Fibroblast of lung (primary cell): ENCODE measurements at regions not wholly inside any gene's neighbourhood (a gene's known extent, or its start where the extent isn't known, plus 50 kb on each side); places are given as distances from the start of the nearest gene placed in this dataset.

Experiments used
- DNase-seq, 2 donors: peaks; one replicate each; pipeline versions ENCODE4 v3.0.0 to v3.0.0-alpha.2; 2010; ENCODE audit warnings: low read depth in 2 of 2
- H2AFZ ChIP-seq: 2 replicates; pipeline ENCODE4 v1.5.1; 2012; ENCODE audit warnings: low read length, control low read depth, inconsistent platforms
- H3K27ac ChIP-seq: 2 replicates; pipeline ENCODE4 v1.5.1; 2011; ENCODE audit warnings: low read length, control low read depth; ENCODE audit not compliant: insufficient read depth
- H3K27me3 ChIP-seq: 2 replicates; pipeline ENCODE4 v1.5.1; 2011; ENCODE audit warnings: mild to moderate bottlenecking, low read length; ENCODE audit not compliant: control insufficient read depth, insufficient read depth
- H3K36me3 ChIP-seq: 2 replicates; pipeline ENCODE4 v1.5.1; 2011; ENCODE audit warnings: low read length; ENCODE audit not compliant: control insufficient read depth, insufficient read depth
- H3K4me1 ChIP-seq: 2 replicates; pipeline ENCODE4 v1.5.1; 2011; ENCODE audit warnings: low read length; ENCODE audit not compliant: control insufficient read depth, insufficient read depth; ENCODE audit errors: extremely low read depth
- H3K4me2 ChIP-seq: 2 replicates; pipeline ENCODE4 v1.5.1; 2011; ENCODE audit warnings: low read length, control low read depth; ENCODE audit not compliant: insufficient read depth; ENCODE audit errors: extremely low read depth
- H3K4me3 ChIP-seq, 4 experiments: fragments of 200-600 bp in 1 of 4; sonication (generic) in 1 of 4; replicated peaks in 1 of 4; 2 replicates each; pipeline ENCODE4 v1.5.1; 2011 to 2016; ENCODE audit warnings: low read length in 4 of 4, low read depth in 3 of 4, mild to moderate bottlenecking in 3 of 4, control low read depth in 2 of 4, inconsistent platforms in 1 of 4, mixed read lengths in 1 of 4; ENCODE audit not compliant: insufficient read depth in 1 of 4; ENCODE audit errors: control extremely low read depth in 1 of 4
- H3K79me2 ChIP-seq: 2 replicates; pipeline ENCODE4 v1.5.1; 2012; ENCODE audit warnings: mild to moderate bottlenecking, low read length, inconsistent platforms; ENCODE audit not compliant: control insufficient read depth, insufficient read depth
- H3K9ac ChIP-seq: 2 replicates; pipeline ENCODE4 v1.5.1; 2011; ENCODE audit warnings: mild to moderate bottlenecking, low read length, control low read depth; ENCODE audit not compliant: insufficient read depth
- H3K9me3 ChIP-seq: 2 replicates; pipeline ENCODE4 v1.5.1; 2012; ENCODE audit warnings: low read depth, low read length; ENCODE audit not compliant: control insufficient read depth, insufficient read depth
- H4K20me1 ChIP-seq: 2 replicates; pipeline ENCODE4 v1.5.1; 2011; ENCODE audit warnings: low read length; ENCODE audit not compliant: control insufficient read depth, insufficient read depth; ENCODE audit errors: extremely low read depth
- EZH2 ChIP-seq: IDR thresholded peaks from 2 replicates; pipeline ENCODE4 v1.5.1; 2012; ENCODE audit warnings: low read length, control low read depth, mild to moderate bottlenecking; ENCODE audit errors: missing control alignments
- TF ChIP-seq, protein P1 (sequence below), 2 donors: IDR thresholded peaks in 1 of 2; conservative IDR thresholded peaks in 1 of 2; 1 replicate in 1 of 2; 2 replicates in 1 of 2; pipeline ENCODE4 v1.5.1; 2011 to 2012; ENCODE audit warnings: low read length in 2 of 2, control low read depth in 1 of 2, inconsistent platforms in 1 of 2, low read depth in 1 of 2, mild to moderate bottlenecking in 1 of 2

DNA sequence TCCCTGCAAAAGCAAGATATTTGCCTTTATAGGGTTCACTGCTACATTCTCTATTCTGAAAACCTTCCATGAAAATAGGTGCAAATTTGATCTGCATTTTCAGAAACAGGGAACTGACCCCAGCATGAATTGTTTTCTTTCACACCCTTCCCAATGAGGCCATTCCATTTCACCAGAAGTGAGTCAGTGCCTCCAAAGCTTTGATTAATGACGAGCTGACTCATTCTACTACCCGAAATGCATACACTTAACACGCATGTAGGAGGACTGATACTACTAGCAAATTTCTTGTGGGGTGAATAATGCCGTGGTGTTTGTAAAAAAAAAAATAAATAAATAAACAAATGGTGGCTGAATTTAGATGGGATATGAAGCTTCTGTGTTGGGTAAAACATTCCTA is 146.9 kb upstream of the FGF13 start:
- Histone ChIP-seq H3K9me3 (no peaks in the 10 kb centered on the region), H3K27me3 (no peaks in the 10 kb centered on the region), H4K20me1 (no peaks in the 10 kb centered on the region), H3K4me2 (no peak overlapping the region), H3K27ac (no peak overlapping the region), H3K4me3 (no peak overlapping the region), H3K79me2 (no peaks in the 10 kb centered on the region), H2AFZ (no peak overlapping the region), H3K9ac (no peak overlapping the region), H3K36me3 (no peaks in the 10 kb centered on the region), H3K4me1 (no peaks in the 10 kb centered on the region)
- peak; percentile 71 to 92 for DNase-seq
- TF ChIP-seq, protein P1, sequence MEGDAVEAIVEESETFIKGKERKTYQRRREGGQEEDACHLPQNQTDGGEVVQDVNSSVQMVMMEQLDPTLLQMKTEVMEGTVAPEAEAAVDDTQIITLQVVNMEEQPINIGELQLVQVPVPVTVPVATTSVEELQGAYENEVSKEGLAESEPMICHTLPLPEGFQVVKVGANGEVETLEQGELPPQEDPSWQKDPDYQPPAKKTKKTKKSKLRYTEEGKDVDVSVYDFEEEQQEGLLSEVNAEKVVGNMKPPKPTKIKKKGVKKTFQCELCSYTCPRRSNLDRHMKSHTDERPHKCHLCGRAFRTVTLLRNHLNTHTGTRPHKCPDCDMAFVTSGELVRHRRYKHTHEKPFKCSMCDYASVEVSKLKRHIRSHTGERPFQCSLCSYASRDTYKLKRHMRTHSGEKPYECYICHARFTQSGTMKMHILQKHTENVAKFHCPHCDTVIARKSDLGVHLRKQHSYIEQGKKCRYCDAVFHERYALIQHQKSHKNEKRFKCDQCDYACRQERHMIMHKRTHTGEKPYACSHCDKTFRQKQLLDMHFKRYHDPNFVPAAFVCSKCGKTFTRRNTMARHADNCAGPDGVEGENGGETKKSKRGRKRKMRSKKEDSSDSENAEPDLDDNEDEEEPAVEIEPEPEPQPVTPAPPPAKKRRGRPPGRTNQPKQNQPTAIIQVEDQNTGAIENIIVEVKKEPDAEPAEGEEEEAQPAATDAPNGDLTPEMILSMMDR (conservative IDR thresholded peaks at IDR 0.05 in 1 of 2, IDR thresholded peaks at IDR 0.05 in 1 of 2; ENCODE audit: low read depth in 1 of 2, low read length in 2 of 2), result no peak
- no peak for TF ChIP-seq EZH2

DNA sequence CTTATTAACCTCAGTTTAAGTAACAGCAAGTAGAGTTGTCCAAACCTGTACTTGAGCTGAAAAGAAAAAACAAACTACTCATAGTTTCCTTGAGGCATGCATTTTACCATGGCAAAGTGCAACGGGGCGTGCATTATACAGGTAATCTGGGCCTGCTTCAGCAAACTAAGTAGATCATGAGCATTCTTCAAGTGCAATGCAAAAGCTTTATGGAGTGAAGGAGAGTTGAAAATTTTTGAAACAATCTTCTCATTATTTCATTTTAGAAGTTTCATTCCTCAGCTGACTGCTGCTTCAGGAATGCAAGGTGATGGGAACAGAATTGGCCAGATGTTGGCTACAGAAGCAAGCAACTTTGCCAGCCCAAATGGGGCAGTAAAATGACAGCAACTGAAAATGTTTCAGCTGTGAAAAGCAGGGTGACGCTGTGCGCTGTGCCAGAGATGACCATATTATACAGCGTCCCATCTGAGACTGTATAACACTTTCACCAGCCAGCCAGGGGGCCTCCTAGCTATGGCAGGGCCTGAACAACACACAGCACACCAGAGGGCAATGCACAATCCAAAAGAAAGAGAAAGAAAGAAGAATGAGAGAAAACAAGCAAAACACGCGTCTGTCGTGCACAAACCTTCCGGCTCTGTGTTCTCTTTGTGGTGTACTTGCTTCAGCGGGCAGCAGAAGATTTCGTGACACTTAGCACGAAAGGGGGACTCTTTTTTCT is 145.5 kb upstream of the FGF13 start:
- Histone ChIP-seq H3K27me3 (no peaks in the 10 kb centered on the region), H2AFZ (no peak overlapping the region), H3K4me1 (no peaks in the 10 kb centered on the region), H3K4me3 (no peak overlapping the region), H3K36me3 (no peaks in the 10 kb centered on the region), H3K27ac (no peak overlapping the region), H3K4me2 (no peak overlapping the region), H3K79me2 (no peaks in the 10 kb centered on the region), H3K9me3 (no peaks in the 10 kb centered on the region), H4K20me1 (no peaks in the 10 kb centered on the region), H3K9ac (no peak overlapping the region)
- TF ChIP-seq EZH2, result no peak
- TF ChIP-seq, protein P1 (conservative IDR thresholded peaks at IDR 0.05 in 1 of 2, IDR thresholded peaks at IDR 0.05 in 1 of 2; ENCODE audit: low read depth in 1 of 2, low read length in 2 of 2), result no peak
- DNase-seq, result peak in 1 of 2 donors; percentile 63

DNA sequence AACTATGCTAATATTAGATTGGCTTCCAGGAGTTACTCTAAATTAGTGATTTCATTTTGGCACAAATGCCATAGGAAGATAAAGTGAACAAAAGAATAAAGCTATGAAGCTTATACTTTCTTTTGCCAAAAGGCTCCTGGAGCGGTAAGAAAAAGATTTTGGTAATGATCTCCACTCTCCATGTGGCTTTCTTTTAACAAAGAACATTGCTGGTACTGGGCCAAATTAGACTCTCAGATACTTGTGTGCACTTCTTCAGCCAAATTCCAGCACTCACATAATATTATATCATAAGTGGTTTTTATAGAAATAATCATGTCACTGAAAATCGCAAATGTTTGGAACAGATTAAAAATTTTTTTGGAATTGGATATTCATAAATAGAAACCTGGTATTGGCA is 142.4 kb upstream of the FGF13 start:
- peak in 1 of 2 donors; percentile 25 for DNase-seq
- Histone ChIP-seq H3K4me2 (no peak overlapping the region), H3K9ac (no peak overlapping the region), H3K4me3 (no peak overlapping the region), H3K36me3 (no peaks in the 10 kb centered on the region), H3K79me2 (no peaks in the 10 kb centered on the region), H3K27me3 (no peaks in the 10 kb centered on the region), H3K4me1 (no peaks in the 10 kb centered on the region), H3K27ac (no peak overlapping the region), H3K9me3 (no peaks in the 10 kb centered on the region), H2AFZ (no peak overlapping the region), H4K20me1 (no peaks in the 10 kb centered on the region)
- no peak for TF ChIP-seq EZH2
- TF ChIP-seq, protein P1 (conservative IDR thresholded peaks at IDR 0.05 in 1 of 2, IDR thresholded peaks at IDR 0.05 in 1 of 2; ENCODE audit: low read depth in 1 of 2, low read length in 2 of 2), result no peak
